GM12872 (cell line): ENCODE measurements at regions not wholly inside any gene's neighbourhood (a gene's known extent, or its start where the extent isn't known, plus 50 kb on each side); places are given as distances from the start of the nearest gene placed in this dataset.

Source experiments
- CTCF ChIP-seq: IDR thresholded peaks from 3 replicates; pipeline ENCODE4 v1.5.1; 2011; ENCODE audit warnings: low read depth, mild to moderate bottlenecking, low read length, moderate library complexity; ENCODE audit not compliant: insufficient read depth

DNA sequence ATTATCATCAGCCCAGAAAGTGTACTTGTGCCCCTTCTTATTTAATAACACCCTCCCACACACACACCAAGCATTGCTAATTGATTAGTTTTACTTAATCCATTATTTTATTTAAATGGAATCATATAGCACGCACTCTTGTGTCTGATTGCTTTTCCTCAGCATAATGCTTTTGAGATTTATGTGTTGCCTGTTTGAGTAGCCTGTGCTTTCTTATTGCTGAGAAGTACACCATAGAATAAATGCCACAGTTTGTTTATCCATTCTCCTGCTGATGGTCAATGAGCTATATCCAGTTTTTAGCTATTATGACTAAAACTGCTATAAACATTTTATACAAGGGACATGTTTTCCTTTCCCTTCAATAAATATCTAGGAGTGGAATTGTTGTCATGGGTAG is 409.9 kb upstream of the PDE3A start:
- TF ChIP-seq CTCF = no peak

DNA sequence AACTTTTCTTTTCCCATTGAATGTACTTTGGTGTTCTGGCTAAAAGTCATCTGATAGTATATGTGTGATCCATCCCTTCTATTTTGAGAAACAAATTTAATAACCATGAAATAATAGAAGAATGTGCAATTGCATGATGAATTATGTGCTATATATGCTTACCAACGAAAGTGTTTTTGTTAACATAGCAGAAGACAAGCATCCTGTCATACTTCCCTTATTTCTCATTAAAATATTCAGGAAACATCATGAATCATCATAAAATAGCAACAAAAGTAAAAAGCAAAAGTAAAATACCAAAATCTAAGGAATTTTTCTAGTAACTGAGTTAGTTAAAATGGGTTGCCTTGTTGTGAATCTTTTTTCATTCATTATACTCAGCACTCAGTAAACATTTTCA is 409.0 kb upstream of the PDE3A start:
- TF ChIP-seq CTCF = no peak

DNA sequence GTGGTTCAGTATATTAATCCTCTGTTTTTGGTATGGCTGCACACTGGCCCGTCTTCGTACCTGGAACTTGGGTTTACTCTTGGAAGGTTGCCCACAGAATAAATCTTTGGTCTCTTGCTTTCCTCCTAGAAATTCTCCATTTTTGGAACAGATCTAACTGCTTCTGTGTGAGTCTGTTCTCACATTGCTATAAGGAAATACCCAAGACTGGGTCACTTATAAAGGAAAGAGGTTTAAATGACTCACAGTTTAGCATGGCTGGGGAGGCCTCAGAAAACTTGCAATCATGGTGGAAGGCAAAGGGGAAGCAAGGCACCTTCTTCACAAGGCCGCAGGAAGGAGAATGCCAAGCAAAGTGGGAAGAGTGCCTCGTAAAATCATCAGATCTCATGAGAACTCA is 407.8 kb upstream of the PDE3A start:
- TF ChIP-seq CTCF = no peak

DNA sequence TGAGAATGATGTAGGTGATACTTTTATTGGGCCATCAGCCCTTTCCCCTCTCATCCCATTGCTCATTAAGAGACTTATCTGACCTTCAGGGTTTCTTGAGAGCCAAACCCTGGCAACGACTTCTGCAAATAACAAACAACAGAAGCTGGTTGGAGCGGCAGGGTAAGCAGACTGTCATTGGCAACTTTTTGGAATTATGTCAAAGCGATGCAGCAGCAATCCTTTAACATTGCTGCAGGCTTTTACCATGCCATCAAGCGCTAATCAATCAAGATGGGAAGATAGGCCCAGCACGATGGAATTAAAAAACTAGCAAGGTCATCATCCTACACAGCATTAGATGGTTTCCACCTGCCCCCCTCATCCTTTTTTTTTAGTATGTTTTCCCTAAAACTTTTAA is 406.1 kb upstream of the PDE3A start:
- TF ChIP-seq CTCF = no peak

DNA sequence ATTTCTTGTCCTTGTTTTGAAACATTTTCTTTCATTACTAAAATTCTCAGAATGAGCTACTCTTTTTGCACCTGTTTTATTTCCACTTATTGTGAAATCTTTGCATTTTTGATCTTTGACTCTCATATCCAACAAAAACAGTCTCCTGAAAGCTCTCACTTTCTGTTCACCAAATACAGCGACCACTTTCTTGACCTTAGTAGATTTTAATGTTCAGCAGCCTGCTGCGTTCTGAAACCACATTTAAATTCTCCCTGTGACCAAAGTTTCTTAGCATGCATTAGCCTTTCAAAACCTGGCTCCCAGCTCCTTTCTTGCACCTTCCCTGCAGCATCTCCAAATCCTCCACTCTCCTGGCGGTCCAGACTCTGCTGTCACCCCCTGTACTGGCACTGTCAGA is 404.4 kb upstream of the PDE3A start:
- no peak for TF ChIP-seq CTCF

- TF ChIP-seq CTCF = no peak
Observed at GRCh38 chr12:19964549-19964948, 403.8 kb upstream of the PDE3A start.

- no peak for TF ChIP-seq CTCF
Observed at GRCh38 chr12:19965196-19966038, 402.9 kb upstream of the PDE3A start.

DNA sequence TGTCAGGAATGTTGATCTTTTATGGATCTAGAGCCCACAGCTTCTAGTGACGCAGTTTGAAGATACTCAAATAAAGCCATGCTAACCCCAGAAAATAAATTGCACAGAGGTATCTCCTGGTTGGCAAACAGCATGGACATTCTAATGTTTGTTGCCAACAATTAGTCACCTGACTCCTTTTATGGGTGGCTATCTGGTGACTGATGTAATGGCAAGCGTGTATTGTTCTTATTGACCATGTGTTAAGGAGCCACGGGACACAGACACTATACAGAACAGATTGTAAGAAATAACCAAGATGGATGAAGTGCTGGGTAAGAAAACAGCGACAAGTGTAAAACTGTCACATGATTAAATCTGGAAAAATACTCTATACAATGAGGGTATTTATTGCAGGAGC is 401.3 kb upstream of the PDE3A start:
- no peak for TF ChIP-seq CTCF
